PC-3 (cell line): ENCODE measurements at regions not wholly inside any gene's neighbourhood (a gene's known extent, or its start where the extent isn't known, plus 50 kb on each side); places are given as distances from the start of the nearest gene placed in this dataset.

ENCODE experiments used
- ATAC-seq: fragments of 200-7000 bp; cut with Tn5 transposase; 2 replicates; pipeline ENCODE4 v1.9.1; 2020; ENCODE audit warnings: mild to moderate bottlenecking, moderate library complexity
- BruUV-seq: library from RNA; stranded (reverse); fragments of 400-500 nt; replicated peaks from 2 replicates; lab custom pipeline; 2021; lab: Mats Ljungman, UMichigan
- CTCF ChIA-PET: fragments of 300-600 bp; sonication (Branson Sonifier 250); formaldehyde crosslinking; loops from one replicate; lab custom pipeline; 2022; ENCODE audit warnings: antibody characterized with exemption; lab: Charles Lee
- POLR2A ChIA-PET: fragments of 300-600 bp; sonication (Branson Sonifier 250); formaldehyde crosslinking; loops from one replicate; lab custom pipeline; 2022; ENCODE audit warnings: antibody characterized with exemption; ENCODE audit not compliant: unreplicated experiment; lab: Charles Lee
- DNase-seq: peaks from one replicate; pipeline ENCODE4 v3.0.0-alpha.2; 2015
- H2AFZ ChIP-seq: fragments of 300-600 bp; sonication (generic); 2 replicates; pipeline ENCODE4 v1.6.0; 2016; ENCODE audit warnings: antibody characterized with exemption, low read length
- H3F3A ChIP-seq: fragments of 300-600 bp; sonication (generic); one replicate; pipeline ENCODE4 v1.6.0; 2017; ENCODE audit warnings: antibody characterized with exemption, low read length, control low read depth, mild to moderate bottlenecking; ENCODE audit not compliant: unreplicated experiment
- H3K27ac ChIP-seq: fragments of 300-600 bp; sonication (generic); 2 replicates; pipeline ENCODE4 v1.5.1; 2016; ENCODE audit warnings: mild to moderate bottlenecking, low read length
- H3K27me3 ChIP-seq: fragments of 300-600 bp; sonication (generic); 2 replicates; pipeline ENCODE4 v1.6.1; 2016; ENCODE audit warnings: low read length, mixed read lengths
- H3K36me3 ChIP-seq: fragments of 300-600 bp; sonication (generic); 2 replicates; pipeline ENCODE4 v1.6.1; 2016; ENCODE audit warnings: low read depth, mixed run types, low read length, mixed read lengths
- H3K4me1 ChIP-seq: fragments of 300-600 bp; sonication (generic); 2 replicates; pipeline ENCODE4 v1.5.1; 2016; ENCODE audit warnings: low read length; ENCODE audit not compliant: insufficient read depth
- H3K4me2 ChIP-seq: fragments of 300-600 bp; sonication (generic); 2 replicates; pipeline ENCODE4 v1.6.0; 2016; ENCODE audit warnings: low read length
- H3K4me3 ChIP-seq: fragments of 300-600 bp; sonication (generic); 2 replicates; pipeline ENCODE4 v1.5.1; 2016; ENCODE audit warnings: mild to moderate bottlenecking, low read length, mixed read lengths
- H3K79me2 ChIP-seq: fragments of 300-600 bp; sonication (generic); 2 replicates; pipeline ENCODE4 v1.6.1; 2017; ENCODE audit warnings: low read length, mixed read lengths
- H3K9ac ChIP-seq: fragments of 300-600 bp; sonication (generic); 2 replicates; pipeline ENCODE4 v1.6.0; 2016; ENCODE audit warnings: mild to moderate bottlenecking, low read length
- H3K9me2 ChIP-seq: fragments of 300-600 bp; sonication (generic); replicated peaks from 2 replicates; pipeline ENCODE4 v1.6.1; 2016; ENCODE audit warnings: mixed run types, low read length, mixed read lengths
- H3K9me3 ChIP-seq: fragments of 300-600 bp; sonication (generic); 2 replicates; pipeline ENCODE4 v1.6.1; 2016; ENCODE audit warnings: low read length, mixed read lengths
- H4K20me1 ChIP-seq: fragments of 300-600 bp; sonication (generic); 2 replicates; pipeline ENCODE4 v1.6.1; 2016; ENCODE audit warnings: low read length, mixed read lengths
- EZH2 ChIP-seq: fragments of 300-600 bp; sonication (generic); IDR thresholded peaks from one replicate; pipeline ENCODE4 v1.6.1; 2017; ENCODE audit warnings: antibody characterized with exemption, mild to moderate bottlenecking, low read length; ENCODE audit not compliant: unreplicated experiment
- EZH2phosphoT487 ChIP-seq: fragments of 300-600 bp; sonication (generic); IDR thresholded peaks from 2 replicates; pipeline ENCODE4 v1.6.1; 2018; ENCODE audit warnings: mild to moderate bottlenecking, antibody characterized with exemption, low read length, borderline replicate concordance
- intact Hi-C: fragments of 100-400 bp; cut with micrococcal nuclease; formaldehyde crosslinking; loops from 2 replicates; pipeline ENCODE4 v1.9.0; 2023
- TF ChIP-seq, protein P1 (sequence below): fragments of 300-600 bp; sonication (generic); conservative IDR thresholded peaks from 2 replicates; pipeline ENCODE4 v1.5.1; 2017; ENCODE audit warnings: antibody characterized with exemption, low read depth, mild to moderate bottlenecking, low read length

DNA sequence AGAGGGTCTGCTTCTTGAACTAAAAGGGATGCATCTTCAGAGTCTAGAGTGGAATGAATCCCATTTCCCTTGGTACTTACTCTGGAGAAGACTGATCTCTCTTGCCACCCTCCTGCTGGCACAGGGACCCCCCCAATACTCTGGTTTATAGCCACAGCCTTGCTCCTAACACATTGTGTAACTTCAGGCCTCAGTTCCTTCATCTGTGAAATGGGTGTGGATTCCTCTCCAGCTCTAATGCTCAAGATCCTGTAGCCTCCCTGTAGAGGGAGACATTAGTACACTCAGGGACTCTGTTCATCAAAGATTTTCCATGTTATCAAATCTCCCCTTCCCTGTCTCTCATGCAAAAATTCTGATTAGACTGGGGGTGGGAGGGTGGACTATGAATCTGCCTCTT is 315.7 kb upstream of the MOCS1 start:
- Histone ChIP-seq H3F3A (no peaks in the 10 kb centered on the region), H3K9me3 (no peaks in the 10 kb centered on the region), H3K4me1 (no peaks in the 10 kb centered on the region), H3K9me2 (no peaks in the 10 kb centered on the region), H2AFZ (no peak overlapping the region), H3K36me3 (no peaks in the 10 kb centered on the region), H3K4me2 (no peak overlapping the region), H3K9ac (no peak overlapping the region), H3K79me2 (no peaks in the 10 kb centered on the region), H3K27ac (no peak overlapping the region), H3K4me3 (no peak overlapping the region), H3K27me3 (no peaks in the 10 kb centered on the region), H4K20me1 (no peaks in the 10 kb centered on the region)
- TF ChIP-seq, protein P1, sequence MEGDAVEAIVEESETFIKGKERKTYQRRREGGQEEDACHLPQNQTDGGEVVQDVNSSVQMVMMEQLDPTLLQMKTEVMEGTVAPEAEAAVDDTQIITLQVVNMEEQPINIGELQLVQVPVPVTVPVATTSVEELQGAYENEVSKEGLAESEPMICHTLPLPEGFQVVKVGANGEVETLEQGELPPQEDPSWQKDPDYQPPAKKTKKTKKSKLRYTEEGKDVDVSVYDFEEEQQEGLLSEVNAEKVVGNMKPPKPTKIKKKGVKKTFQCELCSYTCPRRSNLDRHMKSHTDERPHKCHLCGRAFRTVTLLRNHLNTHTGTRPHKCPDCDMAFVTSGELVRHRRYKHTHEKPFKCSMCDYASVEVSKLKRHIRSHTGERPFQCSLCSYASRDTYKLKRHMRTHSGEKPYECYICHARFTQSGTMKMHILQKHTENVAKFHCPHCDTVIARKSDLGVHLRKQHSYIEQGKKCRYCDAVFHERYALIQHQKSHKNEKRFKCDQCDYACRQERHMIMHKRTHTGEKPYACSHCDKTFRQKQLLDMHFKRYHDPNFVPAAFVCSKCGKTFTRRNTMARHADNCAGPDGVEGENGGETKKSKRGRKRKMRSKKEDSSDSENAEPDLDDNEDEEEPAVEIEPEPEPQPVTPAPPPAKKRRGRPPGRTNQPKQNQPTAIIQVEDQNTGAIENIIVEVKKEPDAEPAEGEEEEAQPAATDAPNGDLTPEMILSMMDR = no peak
- no peak for TF ChIP-seq EZH2
- no TSS peak for BruUV-seq
- CTCF ChIA-PET = no interaction called here
- ATAC-seq = no peak
- POLR2A ChIA-PET = no interaction called here
- DNase-seq = no peak
- intact Hi-C loops = no loop called here

DNA sequence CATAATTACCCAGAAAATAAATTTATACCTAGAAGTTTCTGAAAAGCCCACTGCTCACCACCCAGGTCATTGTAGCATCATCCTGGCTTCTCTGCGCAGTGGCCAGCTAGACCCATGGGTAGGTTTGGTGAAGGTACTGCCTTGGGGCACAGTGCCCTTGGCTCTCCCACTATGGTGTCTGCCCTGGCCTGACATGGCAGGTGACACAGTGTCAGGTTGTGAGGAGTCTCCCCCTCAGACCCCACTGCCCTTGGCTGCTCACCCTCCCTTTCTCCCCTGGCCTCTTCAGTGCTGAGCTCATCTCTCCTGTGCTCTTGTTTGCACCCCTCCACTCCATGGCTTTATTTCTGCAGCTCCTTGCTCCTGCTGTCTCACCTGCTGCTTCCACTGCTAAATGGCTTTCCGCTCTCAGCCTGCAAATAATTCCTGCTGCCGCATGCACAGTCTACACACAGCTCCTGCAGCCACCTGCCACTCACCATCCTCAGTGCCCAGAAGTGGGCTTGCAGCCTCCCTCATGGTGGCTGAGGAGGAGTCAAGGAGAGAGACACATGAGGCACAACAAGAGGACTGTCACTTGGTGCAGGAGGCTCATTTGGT is 313.4 kb upstream of the MOCS1 start:
- Histone ChIP-seq H3K9ac (no peak overlapping the region), H3K4me1 (no peaks in the 10 kb centered on the region), H3F3A (no peaks in the 10 kb centered on the region), H4K20me1 (no peaks in the 10 kb centered on the region), H3K79me2 (no peaks in the 10 kb centered on the region), H3K36me3 (no peaks in the 10 kb centered on the region), H3K27me3 (no peaks in the 10 kb centered on the region), H3K9me3 (no peaks in the 10 kb centered on the region), H2AFZ (no peak overlapping the region), H3K4me2 (no peak overlapping the region), H3K27ac (no peak overlapping the region), H3K4me3 (no peak overlapping the region), H3K9me2 (no peaks in the 10 kb centered on the region)
- BruUV-seq = no TSS peak
- TF ChIP-seq EZH2phosphoT487 = no peak
- TF ChIP-seq EZH2 = no peak
- TF ChIP-seq, protein P1 = no peak
- no peak for ATAC-seq
- POLR2A ChIA-PET = no interaction called here
- DNase-seq = no peak
- intact Hi-C loops = no loop called here
- CTCF ChIA-PET = no interaction called here

DNA sequence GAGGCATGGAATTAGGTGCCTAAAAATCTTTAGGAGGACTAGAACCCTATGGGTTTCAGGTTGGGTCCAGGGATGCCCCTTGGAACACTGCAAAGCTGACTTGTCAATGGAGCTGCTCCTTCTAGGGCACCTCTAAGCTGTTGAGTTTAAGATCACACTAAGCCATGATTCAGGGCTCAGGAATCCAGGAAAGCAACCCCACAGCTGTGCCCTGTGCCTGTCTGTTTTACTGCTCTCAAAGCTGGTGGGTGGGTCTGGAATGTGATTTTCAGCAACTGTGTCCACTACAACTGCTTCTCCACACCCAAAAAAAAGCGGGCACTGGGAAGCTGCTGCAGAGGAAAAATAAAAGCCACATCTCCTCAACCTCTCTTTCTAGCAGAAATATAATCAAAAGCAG is 310.4 kb upstream of the MOCS1 start:
- no peak overlapping the region for H3K4me3 ChIP-seq
- no peaks in the 10 kb centered on the region for H3K79me2 ChIP-seq
- H3K9me3 ChIP-seq = no peaks in the 10 kb centered on the region
- ChIA-PET CTCF (no interaction called here), POLR2A (no interaction called here)
- no peak overlapping the region for H3K4me2 ChIP-seq
- no peak for TF ChIP-seq EZH2
- H3K9me2 ChIP-seq = no peaks in the 10 kb centered on the region
- no peak overlapping the region for H3K9ac ChIP-seq
- no peak overlapping the region for H3K27ac ChIP-seq
- DNase-seq (no peak), ATAC-seq (no peak)
- no peaks in the 10 kb centered on the region for H4K20me1 ChIP-seq
- H2AFZ ChIP-seq = no peak overlapping the region
- intact Hi-C loops = no loop called here
- no peaks in the 10 kb centered on the region for H3K4me1 ChIP-seq
- BruUV-seq = no TSS peak
- H3F3A ChIP-seq = no peaks in the 10 kb centered on the region
- no peaks in the 10 kb centered on the region for H3K36me3 ChIP-seq
- no peaks in the 10 kb centered on the region for H3K27me3 ChIP-seq
